Stimulated activated naive CD8-positive, alpha-beta T cell treated with anti-CD3 and anti-CD28 coated beads, Interleukin-15, Interleukin-2, amounts not matched to agents 100 ng/mL and 50 ng/mL, for 24 hours (primary cell): ENCODE measurements at regions not wholly inside any gene's neighbourhood (a gene's known extent, or its start where the extent isn't known, plus 50 kb on each side); places are given as distances from the start of the nearest gene placed in this dataset.

Experiments
- H3K27ac Mint-ChIP-seq: one replicate; pipeline ENCODE4 v1.8.0; 2021; ENCODE audit warnings: mild to moderate bottlenecking, mixed read lengths
- H3K27me3 Mint-ChIP-seq: one replicate; pipeline ENCODE4 v1.8.0; 2021; ENCODE audit warnings: mixed read lengths
- H3K36me3 Mint-ChIP-seq: one replicate; pipeline ENCODE4 v1.8.0; 2021; ENCODE audit warnings: low read depth, mixed read lengths
- H3K4me1 Mint-ChIP-seq: one replicate; pipeline ENCODE4 v1.8.0; 2021; ENCODE audit warnings: low read depth, mixed read lengths
- H3K4me3 Mint-ChIP-seq: one replicate; pipeline ENCODE4 v1.8.0; 2021; ENCODE audit warnings: mild to moderate bottlenecking, mixed read lengths
- H3K9me3 Mint-ChIP-seq: one replicate; pipeline ENCODE4 v1.8.0; 2021; ENCODE audit warnings: mixed read lengths

GRCh38 chr3:153577059-153577736, 415.2 kb downstream of the RAP2B start:
- Mint-ChIP-seq H3K9me3 (no peaks in the 10 kb centered on the region), H3K36me3 (no peaks in the 10 kb centered on the region), H3K27me3 (no peaks in the 10 kb centered on the region), H3K27ac (no peak overlapping the region), H3K4me3 (no peak overlapping the region), H3K4me1 (peaks cover 6% of the 10 kb centered on the region)

- no peaks in the 10 kb centered on the region for H3K36me3 Mint-ChIP-seq
- H3K27me3 Mint-ChIP-seq: no peaks in the 10 kb centered on the region
- H3K27ac Mint-ChIP-seq: no peak overlapping the region
- no peak overlapping the region for H3K4me3 Mint-ChIP-seq
- H3K4me1 Mint-ChIP-seq: peaks cover 6% of the 10 kb centered on the region
- no peaks in the 10 kb centered on the region for H3K9me3 Mint-ChIP-seq
Measured at GRCh38 chr3:153578046-153578445, 416.0 kb downstream of the RAP2B start.

GRCh38 chr3:153590051-153590450, 428.0 kb downstream of the RAP2B start:
- no peak overlapping the region for H3K27ac Mint-ChIP-seq
- H3K36me3 Mint-ChIP-seq: no peaks in the 10 kb centered on the region

GRCh38 chr3:153591561-153592245, 429.7 kb downstream of the RAP2B start:
- no peaks in the 10 kb centered on the region for H3K9me3 Mint-ChIP-seq
- no peaks in the 10 kb centered on the region for H3K36me3 Mint-ChIP-seq
- H3K4me1 Mint-ChIP-seq: no peaks in the 10 kb centered on the region
- H3K27ac Mint-ChIP-seq: no peak overlapping the region
- no peak overlapping the region for H3K4me3 Mint-ChIP-seq
- H3K27me3 Mint-ChIP-seq: no peaks in the 10 kb centered on the region

More at GRCh38 chr3:153590051-153590450, 428.0 kb downstream of the RAP2B start:
- no peaks in the 10 kb centered on the region for H3K27me3 Mint-ChIP-seq
- H3K4me3 Mint-ChIP-seq: no peak overlapping the region
- H3K9me3 Mint-ChIP-seq: peaks cover 5% of the 10 kb centered on the region
- H3K4me1 Mint-ChIP-seq: no peaks in the 10 kb centered on the region

- Mint-ChIP-seq H3K36me3 (no peaks in the 10 kb centered on the region), H3K4me3 (no peak overlapping the region), H3K4me1 (no peaks in the 10 kb centered on the region), H3K27me3 (no peaks in the 10 kb centered on the region), H3K9me3 (no peaks in the 10 kb centered on the region), H3K27ac (no peak overlapping the region)
Measured at GRCh38 chr3:153595186-153595815, 433.3 kb downstream of the RAP2B start.

- no peaks in the 10 kb centered on the region for H3K9me3 Mint-ChIP-seq
- no peak overlapping the region for H3K27ac Mint-ChIP-seq
- H3K4me3 Mint-ChIP-seq: no peak overlapping the region
- no peaks in the 10 kb centered on the region for H3K36me3 Mint-ChIP-seq
- no peaks in the 10 kb centered on the region for H3K4me1 Mint-ChIP-seq
- no peaks in the 10 kb centered on the region for H3K27me3 Mint-ChIP-seq
Measured at GRCh38 chr3:153596401-153596800, 434.4 kb downstream of the RAP2B start.

- H3K27ac Mint-ChIP-seq: no peak overlapping the region
- peaks cover 4% of the 10 kb centered on the region for H3K4me1 Mint-ChIP-seq
- no peaks in the 10 kb centered on the region for H3K27me3 Mint-ChIP-seq
- no peak overlapping the region for H3K4me3 Mint-ChIP-seq
- H3K9me3 Mint-ChIP-seq: no peaks in the 10 kb centered on the region
- no peaks in the 10 kb centered on the region for H3K36me3 Mint-ChIP-seq
Measured at GRCh38 chr3:153599685-153600084, 437.7 kb downstream of the RAP2B start.

- no peak overlapping the region for H3K4me3 Mint-ChIP-seq
Measured at GRCh38 chr3:153600896-153601295, 438.9 kb downstream of the RAP2B start.

GRCh38 chr3:153601374-153601853, 439.4 kb downstream of the RAP2B start:
- H3K27ac Mint-ChIP-seq: no peak overlapping the region
- peaks cover 4% of the 10 kb centered on the region for H3K4me1 Mint-ChIP-seq
- no peaks in the 10 kb centered on the region for H3K27me3 Mint-ChIP-seq
- no peak overlapping the region for H3K4me3 Mint-ChIP-seq
- no peaks in the 10 kb centered on the region for H3K9me3 Mint-ChIP-seq
- no peaks in the 10 kb centered on the region for H3K36me3 Mint-ChIP-seq

More at GRCh38 chr3:153600896-153601295, 438.9 kb downstream of the RAP2B start:
- Mint-ChIP-seq H3K9me3 (no peaks in the 10 kb centered on the region), H3K27me3 (no peaks in the 10 kb centered on the region), H3K36me3 (no peaks in the 10 kb centered on the region), H3K27ac (no peak overlapping the region), H3K4me1 (peaks cover 4% of the 10 kb centered on the region)

- Mint-ChIP-seq H3K27ac (no peak overlapping the region), H3K4me3 (no peak overlapping the region), H3K36me3 (no peaks in the 10 kb centered on the region), H3K9me3 (no peaks in the 10 kb centered on the region), H3K27me3 (no peaks in the 10 kb centered on the region), H3K4me1 (peaks cover 4% of the 10 kb centered on the region)
Measured at GRCh38 chr3:153602801-153603200, 440.8 kb downstream of the RAP2B start.

GRCh38 chr3:153614140-153614539, 452.1 kb downstream of the RAP2B start:
- no peak overlapping the region for H3K4me3 Mint-ChIP-seq
- H3K9me3 Mint-ChIP-seq: no peaks in the 10 kb centered on the region
- H3K4me1 Mint-ChIP-seq: no peaks in the 10 kb centered on the region
- H3K36me3 Mint-ChIP-seq: no peaks in the 10 kb centered on the region
- no peaks in the 10 kb centered on the region for H3K27me3 Mint-ChIP-seq
- H3K27ac Mint-ChIP-seq: no peak overlapping the region

- no peaks in the 10 kb centered on the region for H3K9me3 Mint-ChIP-seq
- no peaks in the 10 kb centered on the region for H3K4me1 Mint-ChIP-seq
- no peak overlapping the region for H3K27ac Mint-ChIP-seq
- no peaks in the 10 kb centered on the region for H3K27me3 Mint-ChIP-seq
- H3K36me3 Mint-ChIP-seq: no peaks in the 10 kb centered on the region
- no peak overlapping the region for H3K4me3 Mint-ChIP-seq
Measured at GRCh38 chr3:153614563-153614962, 452.5 kb downstream of the RAP2B start.

- Mint-ChIP-seq H3K36me3 (peaks cover 5% of the 10 kb centered on the region), H3K27me3 (no peaks in the 10 kb centered on the region), H3K4me3 (no peak overlapping the region), H3K9me3 (no peaks in the 10 kb centered on the region), H3K27ac (no peak overlapping the region), H3K4me1 (peaks cover 1% of the 10 kb centered on the region)
Measured at GRCh38 chr3:153615863-153616262, 453.8 kb downstream of the RAP2B start.

- H3K4me1 Mint-ChIP-seq: peaks cover 17% of the 10 kb centered on the region
- H3K36me3 Mint-ChIP-seq: peaks cover 7% of the 10 kb centered on the region
- H3K4me3 Mint-ChIP-seq: no peak overlapping the region
- H3K27ac Mint-ChIP-seq: no peak overlapping the region
- no peaks in the 10 kb centered on the region for H3K9me3 Mint-ChIP-seq
- H3K27me3 Mint-ChIP-seq: no peaks in the 10 kb centered on the region
Measured at GRCh38 chr3:153617463-153617862, 455.4 kb downstream of the RAP2B start.

GRCh38 chr3:153618176-153618575, 456.1 kb downstream of the RAP2B start:
- Mint-ChIP-seq H3K4me3 (no peak overlapping the region), H3K9me3 (no peaks in the 10 kb centered on the region), H3K4me1 (peaks cover 23% of the 10 kb centered on the region), H3K27me3 (no peaks in the 10 kb centered on the region), H3K27ac (no peak overlapping the region), H3K36me3 (peaks cover 7% of the 10 kb centered on the region)
